OCI-LY7 (cell line): ENCODE measurements at regions not wholly inside any gene's neighbourhood (a gene's known extent, or its start where the extent isn't known, plus 50 kb on each side); places are given as distances from the start of the nearest gene placed in this dataset.

ENCODE experiments used
- BruUV-seq: library from RNA; stranded (reverse); fragments of 400-500 nt; replicated peaks from 2 replicates; lab custom pipeline; 2021; lab: Mats Ljungman, UMichigan
- CTCF ChIA-PET: fragments of 300-600 bp; sonication (Branson Sonifier 250); formaldehyde crosslinking; loops from one replicate; lab custom pipeline; 2022; ENCODE audit warnings: antibody characterized with exemption; ENCODE audit not compliant: unreplicated experiment; lab: Charles Lee
- POLR2A ChIA-PET: fragments of 300-600 bp; sonication (Branson Sonifier 250); formaldehyde crosslinking; loops from one replicate; lab custom pipeline; 2022; ENCODE audit warnings: antibody characterized with exemption; lab: Charles Lee
- DNase-seq: peaks from one replicate; pipeline ENCODE4 v3.0.0-alpha.2; 2015; ENCODE audit warnings: low spot score
- H2AFZ ChIP-seq: fragments of 200-600 bp; sonication (generic), shearing (Covaris generic); 2 replicates; pipeline ENCODE4 v1.6.1; 2014; ENCODE audit warnings: mild to moderate bottlenecking, antibody characterized with exemption, low read length, moderate library complexity
- H3K27ac ChIP-seq: fragments of 200-600 bp; sonication (generic); 2 replicates; pipeline ENCODE4 v1.5.1; 2014; ENCODE audit warnings: mixed run types, low read depth, mild to moderate bottlenecking, moderate library complexity, low read length, inconsistent platforms; ENCODE audit not compliant: poor library complexity, severe bottlenecking
- H3K36me3 ChIP-seq: fragments of 200-600 bp; sonication (generic); 2 replicates; pipeline ENCODE4 v1.6.1; 2014; ENCODE audit warnings: mild to moderate bottlenecking, antibody characterized with exemption, low read length, moderate library complexity, mixed read lengths; ENCODE audit not compliant: insufficient read depth
- H3K4me1 ChIP-seq: fragments of 200-600 bp; sonication (generic); 2 replicates; pipeline ENCODE4 v1.5.1; 2014; ENCODE audit warnings: mild to moderate bottlenecking, low read length; ENCODE audit not compliant: insufficient read depth, poor library complexity, severe bottlenecking
- H3K4me2 ChIP-seq: fragments of 200-600 bp; sonication (generic); 2 replicates; pipeline ENCODE4 v1.6.1; 2014; ENCODE audit warnings: mild to moderate bottlenecking, low read length
- H3K4me3 ChIP-seq: fragments of 200-600 bp; sonication (generic); 2 replicates; pipeline ENCODE4 v1.5.1; 2014; ENCODE audit warnings: mild to moderate bottlenecking, low read depth, low read length; ENCODE audit not compliant: poor library complexity, severe bottlenecking
- H3K79me2 ChIP-seq: fragments of 200-600 bp; sonication (generic); 2 replicates; pipeline ENCODE4 v1.6.1; 2016; ENCODE audit warnings: low read depth, mild to moderate bottlenecking, low read length, moderate library complexity, mixed read lengths; ENCODE audit not compliant: insufficient read depth
- H3K9me2 ChIP-seq: fragments of 200-600 bp; sonication (generic); 2 replicates; pipeline ENCODE4 v1.6.1; 2016; ENCODE audit warnings: mild to moderate bottlenecking, low read length, mixed read lengths; ENCODE audit not compliant: insufficient read depth
- H3K9me3 ChIP-seq: fragments of 200-600 bp; sonication (generic); 2 replicates; pipeline ENCODE4 v1.6.1; 2014; ENCODE audit warnings: mild to moderate bottlenecking, mixed run types, low read length, mixed read lengths
- H4K20me1 ChIP-seq: fragments of 200-600 bp; sonication (generic); 2 replicates; pipeline ENCODE4 v1.6.1; 2014; ENCODE audit warnings: mild to moderate bottlenecking, antibody characterized with exemption, low read length, moderate library complexity, mixed read lengths; ENCODE audit not compliant: insufficient read depth
- EZH2phosphoT487 ChIP-seq: fragments of 200-600 bp; sonication (generic); IDR thresholded peaks from 2 replicates; pipeline ENCODE4 v1.6.1; 2018; ENCODE audit warnings: low read depth, borderline replicate concordance, mild to moderate bottlenecking, mixed run types, antibody characterized with exemption, low read length, moderate library complexity, mixed read lengths
- intact Hi-C: fragments of 100-400 bp; cut with micrococcal nuclease; formaldehyde crosslinking; loops from one replicate; pipeline ENCODE4 v1.10.0; 2022; ENCODE audit not compliant: unreplicated experiment
- TF ChIP-seq, protein P1 (sequence below): fragments of 200-600 bp; sonication (generic); conservative IDR thresholded peaks from 2 replicates; pipeline ENCODE4 v1.5.1; 2014; ENCODE audit warnings: mild to moderate bottlenecking, antibody characterized with exemption, low read length, moderate library complexity, mixed read lengths

- no peak for DNase-seq
- Histone ChIP-seq H4K20me1 (no peaks in the 10 kb centered on the region), H3K4me3 (no peak overlapping the region), H3K36me3 (no peaks in the 10 kb centered on the region), H2AFZ (no peak overlapping the region), H3K27ac (no peak overlapping the region), H3K9me3 (no peaks in the 10 kb centered on the region), H3K4me2 (no peak overlapping the region), H3K79me2 (no peaks in the 10 kb centered on the region), H3K9me2 (no peaks in the 10 kb centered on the region), H3K4me1 (no peaks in the 10 kb centered on the region)
- ChIA-PET CTCF (no interaction called here), POLR2A (no interaction called here)
- intact Hi-C loops = no loop called here
- TF ChIP-seq EZH2phosphoT487 = no peak
- TF ChIP-seq, protein P1, sequence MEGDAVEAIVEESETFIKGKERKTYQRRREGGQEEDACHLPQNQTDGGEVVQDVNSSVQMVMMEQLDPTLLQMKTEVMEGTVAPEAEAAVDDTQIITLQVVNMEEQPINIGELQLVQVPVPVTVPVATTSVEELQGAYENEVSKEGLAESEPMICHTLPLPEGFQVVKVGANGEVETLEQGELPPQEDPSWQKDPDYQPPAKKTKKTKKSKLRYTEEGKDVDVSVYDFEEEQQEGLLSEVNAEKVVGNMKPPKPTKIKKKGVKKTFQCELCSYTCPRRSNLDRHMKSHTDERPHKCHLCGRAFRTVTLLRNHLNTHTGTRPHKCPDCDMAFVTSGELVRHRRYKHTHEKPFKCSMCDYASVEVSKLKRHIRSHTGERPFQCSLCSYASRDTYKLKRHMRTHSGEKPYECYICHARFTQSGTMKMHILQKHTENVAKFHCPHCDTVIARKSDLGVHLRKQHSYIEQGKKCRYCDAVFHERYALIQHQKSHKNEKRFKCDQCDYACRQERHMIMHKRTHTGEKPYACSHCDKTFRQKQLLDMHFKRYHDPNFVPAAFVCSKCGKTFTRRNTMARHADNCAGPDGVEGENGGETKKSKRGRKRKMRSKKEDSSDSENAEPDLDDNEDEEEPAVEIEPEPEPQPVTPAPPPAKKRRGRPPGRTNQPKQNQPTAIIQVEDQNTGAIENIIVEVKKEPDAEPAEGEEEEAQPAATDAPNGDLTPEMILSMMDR = no peak
- no TSS peak for BruUV-seq
Observed at GRCh38 chr14:56709201-56709600, 101.1 kb downstream of the OTX2 start.

DNA sequence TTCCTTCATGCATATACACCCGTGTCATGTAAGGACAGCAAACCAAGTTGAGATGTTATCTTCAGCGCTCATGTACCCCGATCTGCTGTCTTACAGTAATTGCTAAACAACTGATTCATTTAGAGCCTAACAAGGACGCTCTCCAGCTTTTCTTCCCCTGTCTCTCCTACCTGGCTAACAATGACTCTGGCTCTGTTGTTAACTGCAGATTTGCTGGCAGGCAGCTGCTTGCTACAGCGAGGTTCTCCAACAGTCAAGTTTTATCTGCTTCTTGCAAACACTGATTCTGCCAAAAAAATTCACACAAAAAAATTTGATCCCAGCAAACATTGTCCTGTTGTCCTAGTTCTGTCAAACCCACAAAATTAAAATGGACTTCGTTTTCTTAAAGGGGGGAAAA lies 101.6 kb downstream of the OTX2 start:
- CTCF ChIA-PET = no interaction called here

DNA sequence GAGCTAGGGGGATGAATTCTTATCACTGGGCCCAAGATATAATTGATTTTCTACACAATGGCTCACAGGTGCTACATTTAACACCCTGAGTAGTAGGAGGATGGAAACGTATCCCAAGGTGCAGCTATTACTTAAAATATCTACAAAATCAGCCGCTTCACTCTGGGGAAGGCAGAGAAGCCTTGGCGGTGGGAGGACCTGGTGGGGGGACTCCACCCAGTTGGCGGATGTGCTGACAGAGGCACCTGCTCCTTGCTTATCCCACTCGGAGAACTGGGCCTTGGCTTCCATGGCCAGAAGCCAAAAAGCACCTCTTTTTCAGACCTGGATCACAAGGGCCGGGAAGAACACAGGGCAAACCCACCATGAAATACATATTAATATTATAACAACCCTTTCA lies 106.3 kb downstream of the OTX2 start:
- ChIA-PET POLR2A (no interaction called here), CTCF (no interaction called here)
- no peaks in the 10 kb centered on the region for H3K36me3 ChIP-seq

More for the DNA sequence above, 101.6 kb downstream of the OTX2 start:
- H3K27ac ChIP-seq = no peak overlapping the region
- intact Hi-C loops = no loop called here
- POLR2A ChIA-PET = no interaction called here
- no peaks in the 10 kb centered on the region for H3K36me3 ChIP-seq
- TF ChIP-seq EZH2phosphoT487 = no peak
- TF ChIP-seq, protein P1 = no peak
- H2AFZ ChIP-seq = no peak overlapping the region
- H3K9me3 ChIP-seq = no peaks in the 10 kb centered on the region
- no peak for DNase-seq
- no peaks in the 10 kb centered on the region for H3K79me2 ChIP-seq
- BruUV-seq = no TSS peak
- H3K4me2 ChIP-seq = no peak overlapping the region
- H3K9me2 ChIP-seq = no peaks in the 10 kb centered on the region
- H3K4me1 ChIP-seq = no peaks in the 10 kb centered on the region
- H4K20me1 ChIP-seq = no peaks in the 10 kb centered on the region
- no peak overlapping the region for H3K4me3 ChIP-seq

More for the DNA sequence above, 106.3 kb downstream of the OTX2 start:
- Histone ChIP-seq H3K79me2 (no peaks in the 10 kb centered on the region), H4K20me1 (no peaks in the 10 kb centered on the region), H3K9me2 (no peaks in the 10 kb centered on the region), H3K4me3 (no peak overlapping the region), H3K27ac (no peak overlapping the region), H3K4me1 (no peaks in the 10 kb centered on the region), H3K9me3 (no peaks in the 10 kb centered on the region), H2AFZ (no peak overlapping the region), H3K4me2 (no peak overlapping the region)
- TF ChIP-seq, protein P1 = no peak
- no peak for TF ChIP-seq EZH2phosphoT487
- intact Hi-C loops = no loop called here
- DNase-seq = no peak
- BruUV-seq = no TSS peak
